CD4-positive, alpha-beta T cell treated with Interferon alpha-2 for 1 hour (primary cell): ENCODE measurements at regions not wholly inside any gene's neighbourhood (a gene's known extent, or its start where the extent isn't known, plus 50 kb on each side); places are given as distances from the start of the nearest gene placed in this dataset.

ENCODE experiments used
- DNase-seq, 2 donors: peaks; one replicate each; pipeline ENCODE4 v3.0.0-alpha.2; 2020 to 2022

DNA sequence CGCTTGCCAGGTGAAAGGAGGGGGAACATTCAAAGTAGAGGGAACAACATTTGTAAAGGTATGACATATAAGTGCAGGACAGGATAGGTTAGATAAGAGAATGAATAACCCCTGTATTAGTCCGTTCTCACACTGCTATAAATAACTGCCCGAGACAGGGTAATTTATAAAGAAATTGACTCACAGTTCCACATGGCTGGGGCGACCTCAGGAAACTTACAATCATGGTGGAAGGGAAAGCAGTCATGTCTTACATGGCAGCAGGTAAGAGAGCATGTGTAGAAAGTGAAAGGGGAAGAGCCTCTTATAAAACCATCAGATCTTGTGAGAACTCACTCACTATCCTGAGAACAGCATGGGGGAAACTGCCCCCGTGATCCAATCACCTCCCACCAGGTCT is 223.8 kb downstream of the SOX9 start:
- no peak for DNase-seq

DNA sequence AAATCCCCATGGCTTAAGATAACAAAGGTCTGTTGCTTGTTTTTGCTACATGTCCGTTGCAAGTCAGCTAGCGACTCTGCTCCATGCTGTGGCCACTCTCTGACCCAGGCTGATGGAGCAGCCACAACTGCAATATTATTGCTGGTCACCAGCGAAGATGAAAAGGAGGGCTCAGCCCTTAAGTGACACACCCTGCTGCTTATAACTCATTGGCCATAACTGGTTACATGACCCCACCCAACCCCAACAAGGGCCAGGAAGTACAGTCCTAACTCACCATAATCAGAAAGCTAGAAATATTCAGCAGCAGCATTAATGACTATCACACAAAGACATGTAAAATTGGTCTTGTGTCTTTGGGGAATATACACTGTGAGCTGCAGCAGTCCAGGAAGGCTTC is 224.3 kb downstream of the SOX9 start:
- no peak for DNase-seq

DNA sequence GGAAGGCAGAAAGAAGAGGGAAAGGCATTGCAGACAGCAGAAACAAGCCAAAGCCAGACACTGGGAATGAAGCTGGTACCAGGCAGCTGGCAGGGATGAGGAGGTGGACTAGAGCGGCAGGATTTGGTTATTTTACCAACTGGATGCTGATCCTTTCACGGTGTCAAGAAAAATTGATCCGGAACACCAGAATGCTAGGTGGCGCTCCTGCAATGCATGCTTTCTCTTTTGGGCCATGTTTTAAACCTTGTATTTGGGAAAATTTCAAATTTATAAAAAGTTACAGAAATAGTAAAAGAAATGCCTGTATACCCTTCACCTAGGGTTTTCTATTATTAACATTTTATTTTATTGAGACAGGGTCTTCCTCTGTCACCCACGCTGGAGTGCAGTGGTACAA is 224.7 kb downstream of the SOX9 start:
- no peak for DNase-seq

DNA sequence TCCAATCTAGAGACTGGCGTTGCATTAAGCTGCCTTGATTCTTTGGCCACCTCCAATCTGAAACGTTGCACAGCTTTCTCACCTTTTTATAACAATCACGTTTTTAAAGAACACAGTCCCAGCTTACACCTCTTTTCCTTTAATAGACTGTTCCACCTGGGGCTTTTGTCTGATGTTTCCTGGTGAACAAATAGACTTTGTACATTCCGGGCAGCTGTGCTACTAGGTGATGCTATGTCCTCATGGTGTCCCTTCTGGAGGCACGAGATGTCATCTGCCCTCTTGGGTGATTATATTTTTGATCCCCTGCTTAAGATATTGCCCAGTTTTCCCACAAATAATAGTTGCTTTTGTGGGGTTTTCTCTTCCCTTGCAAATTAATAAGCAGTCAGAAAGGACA is 225.5 kb downstream of the SOX9 start:
- no peak for DNase-seq

DNA sequence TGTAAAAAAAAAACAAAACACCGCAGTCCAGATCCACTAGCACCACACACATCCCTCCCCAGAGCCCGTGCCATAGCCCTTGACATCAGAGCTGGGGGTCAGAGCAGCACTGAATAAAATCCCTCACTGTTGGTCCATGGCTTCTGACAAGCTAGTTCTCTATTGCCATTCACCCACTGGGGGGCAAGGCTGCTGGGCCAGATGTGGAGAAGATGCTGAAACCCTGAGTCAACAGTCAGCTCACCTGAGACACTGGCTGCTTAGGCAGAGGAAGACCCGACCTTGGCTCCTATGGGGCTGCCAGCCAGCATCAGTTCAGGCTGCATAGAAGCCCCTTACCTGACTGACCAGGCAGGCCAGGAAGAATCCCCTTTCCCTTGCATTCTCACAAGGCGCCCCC is 228.2 kb downstream of the SOX9 start:
- DNase-seq = no peak

DNA sequence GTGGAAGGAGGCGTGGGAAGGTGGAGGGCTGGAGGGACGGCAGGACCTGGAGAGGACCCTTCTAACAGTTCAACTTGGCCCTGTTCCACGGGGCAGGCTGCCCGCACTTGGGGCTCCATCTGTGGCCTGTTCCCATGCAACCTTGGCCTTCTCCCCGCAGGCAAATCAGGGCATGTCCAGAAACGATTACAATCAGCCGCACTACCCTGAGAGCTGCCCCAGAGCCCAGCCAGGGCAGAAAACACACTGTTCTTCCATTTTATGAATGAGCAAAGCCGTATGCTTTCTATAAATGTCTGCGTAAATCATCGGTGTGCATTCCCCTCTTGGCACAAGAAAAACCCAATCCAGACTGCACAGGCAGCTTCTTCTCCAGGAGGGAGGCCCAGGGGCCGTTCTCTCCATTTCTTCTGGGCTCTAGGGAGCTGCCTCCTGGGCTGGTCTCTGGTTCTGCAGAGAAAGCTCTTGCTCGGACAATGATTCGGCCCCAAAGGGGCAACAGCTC is 228.7 kb downstream of the SOX9 start:
- no peak for DNase-seq

DNA sequence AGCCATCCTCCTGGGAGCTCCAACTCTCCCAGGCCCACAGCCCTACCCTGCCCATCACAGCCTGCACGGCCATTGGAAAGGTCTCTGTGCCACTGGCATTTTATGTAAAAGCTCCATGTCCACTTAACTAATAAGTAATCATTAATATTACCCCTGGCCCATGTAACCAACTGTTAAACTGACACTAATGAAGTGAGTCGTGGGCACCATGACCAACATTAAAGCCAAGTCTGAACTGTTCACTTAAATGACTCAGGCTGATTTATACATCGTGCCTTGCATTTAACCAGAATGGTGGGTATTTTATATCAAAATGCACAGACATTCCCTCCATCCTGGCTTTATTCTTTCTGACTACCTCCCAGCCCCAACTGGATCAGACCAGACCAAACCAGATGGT is 229.3 kb downstream of the SOX9 start:
- no peak for DNase-seq

DNA sequence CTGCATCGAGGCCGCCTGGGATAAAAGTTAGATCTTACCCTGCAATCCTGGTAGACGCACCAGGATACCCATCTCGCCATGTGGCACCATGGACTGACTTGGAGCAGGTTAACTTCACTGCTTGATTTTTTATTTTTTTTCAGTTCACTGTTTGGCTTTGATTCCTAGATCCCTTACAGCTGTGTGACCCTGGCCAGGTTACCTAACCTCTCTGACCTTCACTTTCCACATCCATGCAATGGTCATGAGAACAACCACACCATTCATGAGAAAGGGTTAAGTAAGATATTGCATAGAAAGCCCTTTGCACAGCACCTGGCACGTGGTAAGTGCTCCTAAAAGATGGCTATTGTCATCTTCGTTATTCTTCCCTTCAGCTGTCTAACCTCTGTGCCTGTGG is 230.5 kb downstream of the SOX9 start:
- no peak for DNase-seq

DNA sequence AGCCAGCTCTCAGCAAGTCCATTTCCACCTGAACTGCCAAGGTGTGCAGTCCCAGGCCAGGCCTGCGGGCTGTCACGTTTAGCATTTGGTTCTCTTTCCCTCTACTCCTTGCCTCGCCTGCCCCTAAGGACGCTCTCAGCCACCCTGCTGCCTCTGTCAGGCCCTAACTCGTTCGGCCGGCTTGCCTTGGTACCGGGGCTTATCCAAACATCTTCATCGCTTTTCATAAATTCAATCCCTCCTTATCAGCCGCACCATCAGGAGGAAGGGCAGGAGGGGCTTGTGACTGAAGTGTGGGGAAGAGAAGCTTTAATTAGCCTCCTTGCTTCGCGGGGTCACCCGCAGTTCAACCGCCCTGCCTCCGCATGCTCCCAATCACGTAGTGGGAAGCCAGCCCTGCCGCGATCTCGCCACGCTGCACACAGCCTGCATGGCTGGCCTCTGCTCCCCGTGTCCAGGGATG is 231.1 kb downstream of the SOX9 start:
- DNase-seq = no peak

DNA sequence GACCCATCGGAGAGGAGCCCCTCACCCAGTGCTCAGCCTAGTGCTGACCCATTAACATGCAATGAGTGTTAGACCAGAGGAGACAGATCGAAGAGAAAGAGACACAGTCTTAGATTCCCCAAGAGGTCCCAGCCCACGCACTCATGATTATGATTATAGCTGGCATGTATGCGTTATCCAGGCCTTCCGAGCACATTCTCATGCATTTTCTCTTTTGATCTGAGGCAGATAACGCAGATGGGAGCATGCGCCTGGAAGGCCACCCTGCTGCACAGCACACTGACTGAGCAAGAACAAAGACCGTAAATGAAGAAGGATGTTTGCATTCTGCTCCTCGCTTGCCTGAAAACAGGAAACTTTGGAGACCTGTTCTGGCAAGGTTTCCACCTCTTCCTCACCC is 232.7 kb downstream of the SOX9 start:
- DNase-seq = no peak

DNA sequence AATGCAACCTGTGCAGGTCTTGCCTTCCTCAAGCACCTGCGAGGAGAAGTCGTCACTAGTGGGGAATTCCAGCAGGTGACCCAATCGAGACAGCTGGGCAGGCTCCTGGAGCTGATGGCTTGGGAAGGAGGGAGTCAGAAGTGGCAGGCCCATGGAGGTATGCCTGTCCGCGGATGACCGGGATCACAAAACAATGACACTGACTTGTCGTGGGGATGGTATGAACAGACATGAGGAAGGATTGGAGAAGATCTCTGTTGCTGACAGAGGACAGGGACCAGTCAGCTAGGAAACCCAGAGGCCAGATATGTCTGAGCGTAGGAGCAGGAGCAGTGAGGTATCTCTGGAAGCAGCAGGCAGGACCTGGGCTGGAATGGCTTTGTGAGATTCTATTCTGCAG is 233.3 kb downstream of the SOX9 start:
- no peak for DNase-seq

DNA sequence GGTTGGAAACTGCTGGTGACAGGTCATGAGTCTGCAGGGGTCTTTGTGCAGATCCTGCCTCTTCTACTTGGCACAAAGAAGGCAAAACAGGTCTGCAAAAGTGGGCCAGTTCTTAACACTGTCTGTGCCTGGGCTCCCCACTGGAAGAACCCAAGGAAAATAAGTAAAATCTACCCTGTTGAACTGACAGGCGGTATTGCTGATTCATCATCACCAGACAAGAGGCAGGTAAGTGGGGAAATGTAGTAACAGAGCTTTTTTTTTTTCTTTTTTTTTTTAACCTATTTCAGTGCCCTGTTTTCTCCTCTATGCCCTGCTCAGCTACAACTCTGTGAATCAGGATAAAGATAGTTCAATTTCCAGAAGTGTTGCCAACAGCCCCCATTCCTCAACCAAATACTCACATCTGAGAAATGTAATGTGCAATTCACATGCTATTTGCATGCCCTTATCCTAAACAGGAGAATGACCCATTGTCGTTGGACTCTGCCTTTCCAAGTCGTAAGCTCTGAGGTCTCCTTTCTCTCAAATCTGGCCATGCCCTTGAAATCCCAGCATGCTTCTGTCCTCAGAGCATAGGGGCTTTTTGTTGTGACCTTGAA is 237.0 kb downstream of the SOX9 start:
- DNase-seq = no peak

DNA sequence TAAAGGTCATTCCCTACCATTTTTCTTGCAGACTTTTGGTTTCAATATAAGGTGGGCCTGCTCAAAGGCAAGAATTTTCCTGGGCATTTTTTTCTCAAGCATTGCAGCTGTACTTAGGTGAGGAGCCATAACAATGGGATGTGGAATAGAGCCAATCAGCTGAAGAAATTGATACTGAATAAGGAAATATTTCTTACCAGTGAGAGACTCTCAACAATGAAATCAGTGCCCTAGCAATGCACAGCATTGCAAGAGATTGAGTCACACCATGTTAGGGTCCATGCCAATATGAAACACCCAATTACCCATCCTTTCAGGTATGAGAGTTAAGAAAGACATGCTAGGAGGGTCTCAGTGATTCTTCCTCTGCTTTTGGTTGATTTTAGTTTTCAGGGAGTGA is 237.6 kb downstream of the SOX9 start:
- DNase-seq = no peak

DNA sequence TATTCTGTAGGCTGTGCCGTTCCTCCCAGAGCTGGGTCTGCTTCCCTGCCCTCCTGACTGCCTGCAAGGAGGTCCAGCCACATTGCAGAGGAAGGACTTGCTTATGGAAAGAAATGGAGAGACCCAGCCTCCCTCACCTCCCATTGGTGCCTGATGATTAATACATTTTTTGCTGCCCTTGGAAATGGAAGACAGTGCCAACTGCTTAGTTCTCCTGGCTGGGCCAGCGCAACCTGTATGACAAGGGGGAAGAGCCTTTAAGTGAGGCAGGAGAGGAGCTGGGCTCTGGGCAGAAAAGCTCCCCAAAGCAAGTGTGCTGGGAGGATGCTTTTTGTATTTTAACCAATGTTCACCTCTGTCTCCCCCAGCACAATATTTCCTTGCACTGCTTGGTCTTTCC is 238.5 kb downstream of the SOX9 start:
- no peak for DNase-seq

DNA sequence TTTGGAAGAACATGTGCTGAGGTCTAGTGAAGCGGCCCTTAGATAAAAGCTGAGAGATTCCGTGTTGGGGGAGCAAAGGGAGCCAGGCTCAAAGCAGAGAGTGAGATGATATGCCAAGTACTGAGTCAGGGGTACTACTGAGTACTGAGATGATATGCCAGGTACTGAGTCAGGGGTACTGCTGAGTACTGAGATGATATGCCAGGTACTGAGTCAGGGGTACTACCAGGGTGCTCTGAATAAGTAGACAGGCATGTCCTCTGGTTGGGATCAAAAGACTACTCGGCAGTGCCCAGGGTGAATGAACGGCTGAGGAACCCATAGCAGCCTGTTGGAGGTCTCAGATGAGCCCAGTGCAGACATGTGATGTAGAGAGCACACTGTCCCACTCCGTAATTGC is 239.0 kb downstream of the SOX9 start:
- DNase-seq = no peak

DNA sequence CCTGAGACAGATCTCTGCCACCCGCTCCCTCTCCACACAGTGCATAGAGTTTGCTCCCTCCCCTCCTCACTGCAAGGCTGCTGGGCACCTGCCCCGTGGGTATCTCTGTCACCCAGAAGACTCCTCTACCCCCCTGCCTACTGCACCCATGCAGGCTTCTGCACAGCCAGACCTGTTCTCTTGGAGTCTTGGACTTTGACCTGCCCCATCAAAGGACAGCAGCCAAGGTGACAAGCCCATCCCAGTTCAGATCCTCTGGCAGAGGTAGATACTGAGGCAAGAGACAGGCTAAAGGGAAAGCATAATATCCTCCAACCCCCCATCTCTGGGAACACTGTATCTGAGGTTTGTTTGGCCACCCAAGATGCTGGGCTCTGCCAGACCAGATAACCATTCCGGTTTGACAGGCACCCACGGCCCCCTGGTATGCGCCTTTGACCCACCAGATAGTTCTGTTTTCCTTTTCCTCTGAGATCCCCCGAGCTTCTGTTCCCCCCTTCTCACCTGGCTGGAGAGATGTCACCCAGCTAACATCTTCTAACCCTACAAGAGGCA is 239.6 kb downstream of the SOX9 start:
- no peak for DNase-seq

DNA sequence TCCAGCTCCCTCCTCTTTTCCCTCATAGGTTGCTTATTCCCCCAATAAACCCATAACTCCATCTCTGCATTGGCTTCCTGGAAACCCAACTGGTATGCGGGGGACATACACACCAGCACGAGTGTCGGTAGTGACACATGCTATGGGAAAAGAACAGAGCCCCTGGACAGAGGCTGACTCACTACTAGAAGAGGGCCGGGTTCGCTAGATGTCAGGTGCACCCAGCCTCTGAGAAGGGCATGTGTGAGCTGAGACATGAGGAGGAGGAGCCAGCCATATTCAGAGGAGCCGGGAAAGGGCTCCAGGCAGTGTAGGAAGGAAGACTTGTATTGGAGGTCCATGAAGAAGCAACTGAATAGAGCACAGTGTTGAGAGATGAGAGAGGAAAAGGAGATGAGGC is 241.1 kb downstream of the SOX9 start:
- no peak for DNase-seq

DNA sequence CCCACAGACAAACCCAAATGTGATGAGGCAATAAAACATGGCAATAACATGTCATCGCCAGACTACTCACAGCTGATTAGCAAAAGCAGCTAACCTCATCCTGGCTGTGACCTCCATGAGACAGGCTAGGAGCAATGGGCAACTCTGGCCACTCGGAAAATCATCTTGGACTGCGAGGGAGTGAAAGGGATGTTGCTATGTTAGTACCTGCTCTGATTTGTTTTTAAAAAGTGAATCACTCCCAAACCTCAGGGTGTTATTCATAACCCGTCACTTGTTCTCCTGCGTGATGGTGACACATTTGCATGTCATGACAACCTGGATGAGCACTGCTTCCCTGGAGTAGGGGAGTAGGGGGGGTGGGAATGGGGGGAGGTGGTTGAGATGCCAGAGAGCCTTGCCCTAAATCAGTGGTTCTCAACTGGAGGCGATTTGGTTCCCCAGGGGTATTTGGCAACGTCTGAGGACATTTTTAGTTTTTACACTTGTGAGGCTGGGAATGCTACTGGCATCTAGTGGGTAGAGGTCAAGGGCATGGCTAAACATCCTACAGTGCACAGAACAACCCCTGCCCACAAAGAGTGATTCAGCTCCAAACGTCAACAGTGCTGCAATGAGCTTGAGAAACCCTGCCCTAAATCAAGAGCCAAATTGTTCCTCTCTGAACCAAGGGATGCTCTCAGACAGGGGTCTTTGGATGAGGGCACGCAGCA is 241.7 kb downstream of the SOX9 start:
- no peak for DNase-seq

DNA sequence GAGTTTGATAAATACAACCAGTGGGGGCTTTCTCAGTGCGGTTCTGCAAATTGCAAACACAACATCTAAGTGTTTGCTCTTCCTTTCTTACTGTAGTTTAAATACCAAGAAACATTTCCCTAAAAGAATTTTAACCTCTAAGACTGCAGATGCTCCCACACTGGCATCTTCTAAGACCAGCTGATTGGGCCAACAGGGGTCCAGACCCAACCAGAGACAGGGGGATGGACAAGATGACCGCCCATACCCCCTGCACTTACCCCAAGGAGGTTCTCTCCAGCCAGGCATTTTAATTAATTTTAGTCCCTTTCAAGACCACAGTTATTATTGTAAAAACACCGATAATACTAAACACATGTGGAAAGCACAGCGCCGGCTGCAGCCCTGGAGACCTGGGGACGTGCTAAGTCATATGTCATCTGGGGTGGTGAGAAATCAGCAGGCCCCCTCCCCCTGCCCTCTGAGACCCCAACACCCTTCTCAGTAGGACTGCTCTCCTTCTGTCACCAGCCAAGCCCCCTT is 242.3 kb downstream of the SOX9 start:
- DNase-seq = no peak

DNA sequence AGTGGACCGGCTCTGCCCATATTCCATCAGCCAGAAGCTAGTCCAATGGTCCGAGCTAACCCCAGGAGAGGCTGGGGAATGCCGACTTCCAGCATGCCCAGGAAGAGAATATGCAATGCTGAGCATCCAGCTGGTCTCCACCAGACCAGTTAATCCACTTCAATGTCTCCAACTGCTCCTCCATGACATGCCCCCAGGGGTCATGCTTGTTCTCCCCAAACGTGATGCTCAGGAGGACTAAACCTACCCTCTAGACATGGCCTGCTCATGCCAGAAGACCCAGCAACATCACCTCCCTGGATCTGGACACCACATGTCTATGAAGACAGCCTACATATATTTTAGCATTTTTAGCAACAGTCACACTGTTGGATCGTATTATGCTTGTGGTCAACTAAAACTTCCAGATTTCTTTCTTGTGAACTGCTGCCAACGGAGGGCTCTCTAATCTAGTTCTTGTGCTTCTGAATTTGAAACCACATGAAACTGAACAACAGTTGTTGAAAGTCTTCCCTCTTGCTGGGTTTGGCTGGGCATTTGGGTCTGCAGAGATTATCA is 245.1 kb downstream of the SOX9 start:
- no peak for DNase-seq

DNA sequence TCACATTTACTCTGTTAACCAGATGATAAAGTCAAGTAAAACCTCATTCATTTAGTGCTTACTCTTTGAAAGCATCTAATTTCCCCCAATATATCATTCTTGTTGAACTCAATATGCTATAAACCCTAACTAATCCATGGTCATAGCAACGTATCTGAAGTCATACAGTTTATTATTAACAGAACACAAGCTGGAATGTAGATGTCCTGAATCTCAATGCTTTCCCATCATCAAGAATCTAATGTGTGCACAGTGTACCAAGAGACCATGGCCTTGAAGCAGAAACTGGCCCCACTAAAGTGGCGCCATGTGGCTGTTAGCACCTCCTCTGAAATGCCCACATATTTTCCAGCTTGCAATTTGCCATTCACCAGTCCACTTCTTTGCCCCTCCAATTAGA is 245.8 kb downstream of the SOX9 start:
- no peak for DNase-seq

DNA sequence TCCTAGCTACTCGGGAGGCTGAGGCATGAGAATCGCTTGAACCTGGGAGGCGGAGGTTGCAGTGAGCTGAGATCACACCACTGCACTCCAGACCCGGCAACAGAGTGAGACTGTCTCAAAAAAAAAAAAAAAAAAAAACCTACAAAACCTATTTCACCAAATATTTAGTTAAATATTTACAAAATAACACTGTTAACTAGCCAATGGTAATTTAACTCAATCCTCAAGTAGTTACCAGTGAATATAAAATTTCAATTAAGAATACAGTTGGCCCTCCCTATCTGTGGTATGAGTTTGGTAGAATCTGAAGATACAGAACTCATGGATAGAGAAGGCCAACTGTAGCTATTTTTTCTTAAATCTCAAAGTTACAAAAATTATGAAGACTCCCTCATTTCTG is 247.4 kb downstream of the SOX9 start:
- DNase-seq = no peak

DNA sequence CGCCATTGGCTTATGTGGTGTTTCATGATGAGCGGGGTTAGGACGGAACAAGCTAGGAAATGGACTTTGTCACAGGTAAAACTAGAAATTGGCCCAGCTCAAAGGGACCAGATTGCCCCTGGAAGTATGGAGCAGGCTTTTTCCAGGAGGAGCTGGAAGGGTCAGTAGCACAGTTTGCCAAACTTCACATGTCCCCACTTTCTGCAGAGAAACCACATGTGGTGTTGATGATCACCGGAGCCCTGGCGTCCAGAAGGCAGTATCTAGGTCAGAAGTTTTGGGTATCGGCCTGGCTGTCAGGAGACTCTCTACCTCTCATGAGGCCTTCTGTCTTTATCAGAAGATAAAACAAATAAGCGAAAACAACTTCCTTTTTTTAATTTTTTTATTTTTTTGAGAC is 248.5 kb downstream of the SOX9 start:
- DNase-seq = no peak

DNA sequence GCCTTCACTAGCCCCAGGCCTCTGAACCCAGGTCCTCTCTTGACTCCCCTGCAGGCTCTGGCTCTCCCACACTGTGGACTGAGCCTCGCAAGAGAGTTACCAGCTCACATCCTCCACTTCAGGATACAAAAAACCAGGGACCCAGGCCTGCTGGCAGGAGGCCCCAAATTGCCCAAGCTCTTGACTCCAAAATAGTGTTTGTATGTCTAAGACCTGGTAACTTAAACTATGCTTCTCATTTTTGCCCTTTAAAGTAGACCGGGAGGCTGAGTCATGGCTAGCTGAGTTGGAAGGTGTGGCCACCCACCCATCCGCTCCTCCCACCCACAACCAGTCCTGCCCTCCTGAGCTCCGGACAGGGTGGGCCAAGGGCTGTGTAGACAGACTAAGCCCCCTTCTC is 250.0 kb downstream of the SOX9 start:
- DNase-seq = no peak
